ENCODE measurements at regions not wholly inside any gene's neighbourhood (a gene's known extent, or its start where the extent isn't known, plus 50 kb on each side); places are given as distances from the start of the nearest gene placed in this dataset.
"Not testable (repeated sequence)": the region's sequence is repeated elsewhere in the genome, so short reads cannot be mapped to it uniquely, and the experiment has no call there.

DNA sequence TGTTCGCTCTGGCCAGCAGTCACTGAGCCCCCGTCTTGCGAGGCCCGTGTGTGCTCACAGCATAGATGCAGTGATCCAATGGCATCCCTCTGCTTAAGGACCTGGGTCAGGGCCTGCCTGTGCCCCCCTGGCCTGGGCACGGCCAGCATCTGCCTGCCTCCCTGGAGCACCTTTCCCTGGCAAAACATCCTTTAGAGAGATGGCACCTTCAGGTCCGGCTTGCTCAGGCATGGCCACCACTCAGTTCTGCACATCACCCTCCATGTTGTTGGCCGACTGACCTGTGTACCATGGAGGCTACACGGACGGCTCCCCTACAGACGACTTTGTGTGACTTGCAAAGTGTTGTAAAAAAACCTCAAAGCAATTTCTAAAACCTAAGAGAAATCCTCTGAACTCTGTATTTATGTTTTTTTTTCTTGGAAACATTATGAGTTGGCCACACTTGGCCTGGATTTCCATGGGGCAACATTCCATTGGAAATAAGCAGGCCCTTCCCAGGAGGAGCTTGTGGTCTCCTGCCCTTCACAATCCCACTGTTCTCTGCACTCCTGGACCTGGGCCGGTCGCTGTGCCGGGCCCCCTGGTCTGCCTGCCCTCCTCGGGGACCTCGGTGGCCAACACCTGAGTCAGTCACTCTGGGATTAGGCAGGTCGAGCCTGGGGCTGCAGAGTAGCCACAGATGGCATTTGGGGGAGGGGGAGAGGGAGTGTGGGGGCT is 592.4 kb downstream of the TBC1D22A start:
- DNase-seq (ENCODE audit: low read depth in 2 of 3, low spot score in 2 of 3), result no peak

- DNase-seq (ENCODE audit: low read depth in 2 of 3, low spot score in 2 of 3), result no peak
These were observed 590.7 kb downstream of the TBC1D22A start for GRCh38 chr22:47352920-47353700.

DNA sequence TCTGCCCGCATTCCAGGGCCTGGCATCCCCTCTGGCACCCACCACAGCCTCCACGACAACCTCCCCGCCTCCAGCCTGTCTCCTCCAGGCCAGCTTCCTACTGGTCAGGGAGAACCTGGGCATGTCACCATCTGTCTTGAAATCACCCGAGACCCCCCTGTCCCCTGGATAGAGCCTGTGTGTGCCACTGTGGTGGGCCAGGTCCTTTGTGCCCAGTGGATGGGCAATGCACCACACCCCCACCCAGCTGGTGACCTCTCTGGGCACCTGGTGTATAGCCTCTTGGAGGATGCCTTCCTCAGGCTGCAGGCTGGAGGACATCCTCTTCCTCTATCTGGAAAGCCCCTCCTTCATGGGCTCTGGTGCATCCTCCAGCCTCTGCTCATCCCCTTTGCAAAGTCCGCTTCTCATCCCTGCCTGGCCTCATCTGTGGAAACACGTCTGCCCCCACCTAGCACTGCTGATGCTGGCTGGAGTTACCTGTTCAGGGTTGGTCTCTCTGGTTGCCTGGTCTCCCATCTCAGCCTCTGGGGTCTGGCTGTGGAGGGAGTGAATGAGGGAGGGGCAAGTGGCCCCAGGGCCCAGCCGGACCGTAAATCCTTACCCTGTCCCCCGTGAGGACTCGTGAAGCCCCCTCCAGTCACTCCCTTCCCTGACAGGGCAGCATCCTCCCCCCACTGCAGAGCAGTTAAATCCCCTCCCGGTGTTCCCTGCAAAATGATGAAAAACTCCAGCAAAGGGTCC is 589.6 kb downstream of the TBC1D22A start:
- DNase-seq (ENCODE audit: low read depth in 2 of 3, low spot score in 2 of 3), result no peak

- DNase-seq (ENCODE audit: low read depth in 2 of 3, low spot score in 2 of 3), result not testable (repeated sequence)
These were observed 583.8 kb downstream of the TBC1D22A start for GRCh38 chr22:47346287-47346686.

- no peak for DNase-seq (ENCODE audit: low read depth in 2 of 3, low spot score in 2 of 3)
These were observed 582.6 kb downstream of the TBC1D22A start for GRCh38 chr22:47345025-47345424.

GRCh38 chr22:47344414-47344813 is 582.0 kb downstream of the TBC1D22A start:
- DNase-seq (ENCODE audit: low read depth in 2 of 3, low spot score in 2 of 3), result no peak

DNA sequence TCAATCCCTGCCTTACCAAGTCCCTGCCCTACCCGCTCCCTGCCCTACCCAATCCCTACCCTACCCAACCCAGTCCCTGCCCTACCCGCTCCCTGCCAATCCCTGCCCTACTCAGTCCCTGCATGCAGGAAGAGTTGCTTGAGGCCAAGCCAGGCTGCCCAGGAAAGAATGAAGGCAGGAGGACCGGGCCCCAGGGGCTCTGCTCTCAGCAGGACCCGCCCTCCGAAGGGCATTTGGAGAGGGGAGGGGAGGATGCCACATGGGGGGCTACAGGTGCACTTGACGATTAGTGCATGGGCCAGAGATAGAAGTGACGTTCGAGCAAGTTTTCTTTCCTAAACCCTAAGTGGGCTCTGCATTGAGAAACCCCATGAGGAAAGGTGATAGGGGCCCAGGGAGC is 581.2 kb downstream of the TBC1D22A start:
- DNase-seq (ENCODE audit: low read depth in 2 of 3, low spot score in 2 of 3), result no peak

- DNase-seq (ENCODE audit: low read depth in 2 of 3, low spot score in 2 of 3), result no peak
These were observed 580.0 kb downstream of the TBC1D22A start for GRCh38 chr22:47342446-47342845.

GRCh38 chr22:47341464-47341863 is 579.0 kb downstream of the TBC1D22A start:
- DNase-seq (ENCODE audit: low read depth in 2 of 3, low spot score in 2 of 3), result no peak

- DNase-seq (ENCODE audit: low read depth in 2 of 3, low spot score in 2 of 3), result no peak
These were observed 578.5 kb downstream of the TBC1D22A start for GRCh38 chr22:47340851-47341436.

- no peak for DNase-seq (ENCODE audit: low read depth in 2 of 3, low spot score in 2 of 3)
These were observed 574.7 kb downstream of the TBC1D22A start for GRCh38 chr22:47337161-47337621.

GRCh38 chr22:47335958-47336357 is 573.5 kb downstream of the TBC1D22A start:
- DNase-seq (ENCODE audit: low read depth in 2 of 3, low spot score in 2 of 3), result no peak

GRCh38 chr22:47335460-47335859 is 573.0 kb downstream of the TBC1D22A start:
- no peak for DNase-seq (ENCODE audit: low read depth in 2 of 3, low spot score in 2 of 3)

- no peak for DNase-seq (ENCODE audit: low read depth in 2 of 3, low spot score in 2 of 3)
These were observed 572.2 kb downstream of the TBC1D22A start for GRCh38 chr22:47334601-47335000.

DNA sequence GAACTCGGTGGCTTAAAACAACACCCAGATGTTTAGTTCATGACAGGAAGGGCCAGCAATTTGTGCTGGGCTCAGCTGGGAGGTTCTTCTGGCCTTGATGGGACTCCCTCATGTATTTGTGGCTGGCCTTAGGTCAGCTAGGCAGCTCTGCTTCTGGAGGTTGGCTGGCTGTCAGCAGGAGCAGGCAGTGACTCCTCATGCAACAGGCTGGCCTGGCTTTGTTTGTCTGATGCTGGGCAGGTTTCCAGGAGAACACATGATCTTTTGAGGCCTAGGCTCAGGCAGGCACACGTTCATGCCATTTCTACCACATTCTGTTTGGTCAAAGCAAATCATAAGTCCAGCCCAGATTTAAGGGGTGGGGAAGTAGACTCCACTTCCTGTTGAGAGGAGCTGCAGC is 571.2 kb downstream of the TBC1D22A start:
- no peak for DNase-seq (ENCODE audit: low read depth in 2 of 3, low spot score in 2 of 3)

DNA sequence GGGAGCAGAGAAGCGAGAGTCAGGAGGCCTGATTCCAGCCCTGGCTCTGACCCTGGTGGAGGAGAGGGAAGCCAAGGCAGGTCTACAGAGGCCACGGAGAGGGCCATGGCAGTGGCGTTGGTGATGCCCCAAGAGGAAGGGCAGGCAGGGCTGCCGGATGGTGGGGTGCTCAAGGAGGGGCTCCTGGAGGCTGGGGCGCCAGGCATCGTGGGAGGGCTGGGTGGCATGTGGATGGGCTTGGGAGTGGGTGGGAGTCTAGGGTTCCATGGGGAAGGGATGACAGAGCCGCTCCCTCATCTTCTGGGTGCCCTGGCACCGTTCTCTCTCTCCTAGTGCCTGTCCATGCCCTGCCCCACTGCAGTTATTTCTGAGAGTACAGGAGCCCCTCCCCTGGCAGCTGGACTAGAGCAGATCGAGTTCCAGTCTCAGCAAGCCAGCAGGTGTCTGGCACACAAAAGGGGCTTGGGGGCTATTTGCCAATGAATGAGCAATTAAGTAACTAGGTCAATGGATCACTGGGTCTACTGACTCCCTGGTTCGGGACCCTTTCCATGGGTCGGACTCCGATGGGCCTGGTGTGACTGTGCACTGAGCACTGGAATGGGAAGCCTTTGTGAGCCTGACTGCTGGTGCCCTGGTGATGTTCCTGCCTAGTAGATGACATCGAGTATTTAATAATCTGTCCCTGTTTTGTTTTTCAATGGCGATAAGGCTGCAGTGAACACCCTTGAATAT is 570.0 kb downstream of the TBC1D22A start:
- no peak for DNase-seq (ENCODE audit: low read depth in 2 of 3, low spot score in 2 of 3)

DNA sequence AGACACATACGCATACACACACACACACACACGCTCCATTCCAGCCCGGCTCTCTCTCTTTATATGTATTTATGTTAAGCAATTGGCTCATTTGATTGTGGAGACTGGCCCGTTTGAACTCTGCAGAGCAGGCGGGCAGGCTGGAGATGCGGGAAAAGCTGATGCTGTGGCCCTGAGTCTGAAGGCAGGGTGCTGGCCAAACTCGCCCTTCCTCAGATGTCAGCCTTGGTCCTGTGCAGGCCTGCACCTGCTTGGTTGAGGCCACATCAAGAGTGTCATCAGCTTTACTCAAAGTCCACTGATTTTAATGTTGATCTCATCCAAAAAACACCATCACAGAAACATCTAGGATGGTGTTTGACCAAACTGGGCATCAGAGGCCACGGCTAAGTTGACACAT is 569.3 kb downstream of the TBC1D22A start:
- no peak for DNase-seq (ENCODE audit: low read depth in 2 of 3, low spot score in 2 of 3)

- no peak for DNase-seq (ENCODE audit: low read depth in 2 of 3, low spot score in 2 of 3)
These were observed 567.5 kb downstream of the TBC1D22A start for GRCh38 chr22:47329727-47330650.

- no peak for DNase-seq (ENCODE audit: low read depth in 2 of 3, low spot score in 2 of 3)
These were observed 566.2 kb downstream of the TBC1D22A start for GRCh38 chr22:47328550-47329243.

All from activated CD8-positive, alpha-beta memory T cell treated with anti-CD3 and anti-CD28 coated beads for 48 hours (primary cell).